PC-9 (cell line): ENCODE measurements at regions not wholly inside any gene's neighbourhood (a gene's known extent, or its start where the extent isn't known, plus 50 kb on each side); places are given as distances from the start of the nearest gene placed in this dataset.

Source experiments
- BruUV-seq: library from RNA; stranded (reverse); fragments of 400-500 nt; replicated peaks from 2 replicates; lab custom pipeline; 2021; lab: Mats Ljungman, UMichigan
- CTCF ChIA-PET: fragments of 300-600 bp; sonication (Branson Sonifier 250); formaldehyde crosslinking; loops from one replicate; lab custom pipeline; 2022; ENCODE audit warnings: antibody characterized with exemption; lab: Charles Lee
- POLR2A ChIA-PET: fragments of 300-600 bp; sonication (Branson Sonifier 250); formaldehyde crosslinking; loops from one replicate; lab custom pipeline; 2022; ENCODE audit warnings: antibody characterized with exemption; ENCODE audit not compliant: unreplicated experiment; lab: Charles Lee
- DNase-seq, 2 experiments: peaks; one replicate each; pipeline versions ENCODE4 v3.0.0 to v3.0.0-alpha.2; 2015 to 2022; ENCODE audit warnings: mixed read lengths in 1 of 2
- H2AFZ ChIP-seq: fragments of 200-600 bp; sonication (generic); 2 replicates; pipeline ENCODE4 v1.8.1; 2017; ENCODE audit warnings: antibody characterized with exemption
- H3F3A ChIP-seq: fragments of 200-600 bp; sonication (generic); 2 replicates; pipeline ENCODE4 v1.8.1; 2017; ENCODE audit warnings: antibody characterized with exemption, mild to moderate bottlenecking, low read depth; ENCODE audit not compliant: insufficient read depth
- H3K27ac ChIP-seq: fragments of 200-600 bp; sonication (generic); 2 replicates; pipeline ENCODE4 v1.6.1; 2016; ENCODE audit warnings: mixed run types
- H3K27me3 ChIP-seq: fragments of 200-600 bp; sonication (generic); 2 replicates; pipeline ENCODE4 v1.6.1; 2016; ENCODE audit warnings: low read depth, mixed run types; ENCODE audit not compliant: insufficient read depth
- H3K36me3 ChIP-seq: fragments of 200-600 bp; sonication (generic); 2 replicates; pipeline ENCODE4 v1.6.1; 2016; ENCODE audit warnings: low read depth, mixed run types
- H3K4me1 ChIP-seq: fragments of 200-600 bp; sonication (generic); replicated peaks from 2 replicates; pipeline ENCODE4 v1.6.1; 2016; ENCODE audit warnings: mixed run types; ENCODE audit not compliant: insufficient read depth
- H3K4me2 ChIP-seq: fragments of 200-600 bp; sonication (generic); 2 replicates; pipeline ENCODE4 v1.6.1; 2017; ENCODE audit warnings: mixed run types
- H3K4me3 ChIP-seq: fragments of 200-600 bp; sonication (generic); 2 replicates; pipeline ENCODE4 v1.6.1; 2016; ENCODE audit warnings: mixed run types
- H3K79me2 ChIP-seq: fragments of 200-600 bp; sonication (generic); 2 replicates; pipeline ENCODE4 v1.6.1; 2017; ENCODE audit warnings: low read depth, mixed run types
- H3K9me2 ChIP-seq: fragments of 200-600 bp; sonication (generic); 2 replicates; pipeline ENCODE4 v1.8.1; 2017; ENCODE audit warnings: mild to moderate bottlenecking; ENCODE audit not compliant: insufficient read depth
- H3K9me3 ChIP-seq: fragments of 200-600 bp; sonication (generic); 2 replicates; pipeline ENCODE4 v1.8.1; 2016; ENCODE audit warnings: low read depth; ENCODE audit not compliant: insufficient read depth
- H4K20me1 ChIP-seq: fragments of 200-600 bp; sonication (generic); 2 replicates; pipeline ENCODE4 v1.8.1; 2017; ENCODE audit not compliant: insufficient read depth
- CTCF ChIP-seq: fragments of 200-600 bp; sonication (generic); conservative IDR thresholded peaks from 2 replicates; pipeline ENCODE4 v1.6.1; 2017; ENCODE audit warnings: mixed run types, antibody characterized with exemption, mild to moderate bottlenecking, moderate library complexity
- EZH2 ChIP-seq: fragments of 200-600 bp; sonication (generic); IDR thresholded peaks from 2 replicates; pipeline ENCODE4 v1.8.0; 2017; ENCODE audit warnings: antibody characterized with exemption, low read depth
- intact Hi-C: fragments of 100-400 bp; cut with micrococcal nuclease; formaldehyde crosslinking; loops from one replicate; pipeline ENCODE4 v1.10.0; 2022; ENCODE audit not compliant: unreplicated experiment

GRCh38 chr2:106646605-106647004, 159.4 kb downstream of the CD8B2 start:
- no peak overlapping the region for H3K4me3 ChIP-seq
- DNase-seq, result no peak
- H3K27ac ChIP-seq, result no peak overlapping the region
- BruUV-seq, result no TSS peak
- H3K36me3 ChIP-seq, result no peaks in the 10 kb centered on the region
- ChIA-PET CTCF (no interaction called here), POLR2A (no interaction called here)
- no peak overlapping the region for H3K4me2 ChIP-seq
- no peaks in the 10 kb centered on the region for H3K9me3 ChIP-seq
- H2AFZ ChIP-seq, result no peak overlapping the region
- H3K9me2 ChIP-seq, result no peaks in the 10 kb centered on the region
- intact Hi-C loops, result no loop called here
- H3K27me3 ChIP-seq, result peaks cover 37% of the 10 kb centered on the region
- TF ChIP-seq CTCF, result no peak
- no peak for TF ChIP-seq EZH2
- no peaks in the 10 kb centered on the region for H3F3A ChIP-seq
- H3K79me2 ChIP-seq, result no peaks in the 10 kb centered on the region
- no peaks in the 10 kb centered on the region for H4K20me1 ChIP-seq
- no peaks in the 10 kb centered on the region for H3K4me1 ChIP-seq

- H3F3A ChIP-seq, result no peaks in the 10 kb centered on the region
- H3K9me3 ChIP-seq, result no peaks in the 10 kb centered on the region
- H3K4me1 ChIP-seq, result no peaks in the 10 kb centered on the region
- no peaks in the 10 kb centered on the region for H3K79me2 ChIP-seq
- ChIA-PET POLR2A (no interaction called here), CTCF (no interaction called here)
- H3K4me3 ChIP-seq, result no peak overlapping the region
- H3K27me3 ChIP-seq, result peaks cover 34% of the 10 kb centered on the region
- H2AFZ ChIP-seq, result no peak overlapping the region
- H3K36me3 ChIP-seq, result no peaks in the 10 kb centered on the region
- no peak for DNase-seq
- no peak overlapping the region for H3K4me2 ChIP-seq
- no TSS peak for BruUV-seq
- H4K20me1 ChIP-seq, result no peaks in the 10 kb centered on the region
- intact Hi-C loops, result no loop called here
- no peaks in the 10 kb centered on the region for H3K9me2 ChIP-seq
- TF ChIP-seq CTCF (no peak), EZH2 (no peak)
- no peak overlapping the region for H3K27ac ChIP-seq
Observed at GRCh38 chr2:106649306-106649705, 162.1 kb downstream of the CD8B2 start.

- no peak overlapping the region for H2AFZ ChIP-seq
- H4K20me1 ChIP-seq, result no peaks in the 10 kb centered on the region
- H3K27me3 ChIP-seq, result peaks cover 21% of the 10 kb centered on the region
- H3K4me1 ChIP-seq, result no peaks in the 10 kb centered on the region
- H3K9me3 ChIP-seq, result no peaks in the 10 kb centered on the region
- H3F3A ChIP-seq, result no peaks in the 10 kb centered on the region
- intact Hi-C loops, result no loop called here
- H3K79me2 ChIP-seq, result no peaks in the 10 kb centered on the region
- H3K4me2 ChIP-seq, result no peak overlapping the region
- ChIA-PET CTCF (no interaction called here), POLR2A (no interaction called here)
- H3K4me3 ChIP-seq, result no peak overlapping the region
- H3K27ac ChIP-seq, result no peak overlapping the region
- no peaks in the 10 kb centered on the region for H3K36me3 ChIP-seq
- TF ChIP-seq CTCF (no peak), EZH2 (no peak)
- H3K9me2 ChIP-seq, result no peaks in the 10 kb centered on the region
- no peak for DNase-seq
- BruUV-seq, result no TSS peak
Observed at GRCh38 chr2:106653465-106653864, 166.3 kb downstream of the CD8B2 start.
